HEK293 (cell line): ENCODE measurements at regions not wholly inside any gene's neighbourhood (a gene's known extent, or its start where the extent isn't known, plus 50 kb on each side); places are given as distances from the start of the nearest gene placed in this dataset.

Source experiments
- CTCF ChIA-PET: fragments of 350-600 bp; formaldehyde crosslinking; extraction: SDS; loops from one replicate; lab custom pipeline; 2021; ENCODE audit warnings: antibody characterized with exemption; lab: Yijun Ruan, JAX
- POLR2A ChIA-PET: fragments of 300-600 bp; formaldehyde crosslinking; extraction: SDS; loops from one replicate; lab custom pipeline; 2020; ENCODE audit warnings: antibody characterized with exemption, inconsistent platforms; lab: Yijun Ruan, JAX
- H3K27ac ChIP-seq: fragments of 200-500 bp; sonication (Bioruptor generic); 2 replicates; pipeline ENCODE4 v1.5.1; 2014; ENCODE audit warnings: low read depth, low read length, control low read depth, inconsistent platforms; ENCODE audit errors: extremely low read depth
- H3K36me3 ChIP-seq, 2 experiments: fragments of 200-500 bp in 1 of 2; sonication (Bioruptor generic) in 1 of 2; 1 replicate in 1 of 2; 2 replicates in 1 of 2; pipeline ENCODE4 v1.5.1; 2014 to 2017; ENCODE audit warnings: inconsistent platforms in 2 of 2, low read length in 2 of 2; ENCODE audit not compliant: control insufficient read depth in 2 of 2, insufficient read depth in 1 of 2
- H3K4me1 ChIP-seq: fragments of 200-500 bp; sonication (Bioruptor generic); 2 replicates; pipeline ENCODE4 v1.5.1; 2014; ENCODE audit warnings: mild to moderate bottlenecking, low read length, inconsistent platforms; ENCODE audit not compliant: control insufficient read depth, insufficient read depth
- H3K4me3 ChIP-seq: 2 replicates; pipeline ENCODE4 v1.5.1; 2011; ENCODE audit warnings: low read depth, mild to moderate bottlenecking, control low read depth, low read length, moderate library complexity
- H3K9me3 ChIP-seq: fragments of 200-500 bp; sonication (Bioruptor generic); 2 replicates; pipeline ENCODE4 v1.5.1; 2014; ENCODE audit warnings: low read depth, low read length, inconsistent platforms; ENCODE audit not compliant: control insufficient read depth, insufficient read depth
- GFI1B ChIP-seq: fragments of 450-650 bp; formaldehyde crosslinking; IDR thresholded peaks from 2 replicates; pipeline ENCODE4 v1.5.1; 2016; ENCODE audit warnings: missing biosample characterization, missing genetic modification characterization
- GLI4 ChIP-seq: fragments of 450-650 bp; formaldehyde crosslinking; IDR thresholded peaks from 2 replicates; pipeline ENCODE4 v1.5.1; 2016; ENCODE audit warnings: missing biosample characterization, missing genetic modification characterization
- HOXA7 ChIP-seq: sonication (generic); formaldehyde crosslinking; IDR thresholded peaks from 2 replicates; pipeline ENCODE4 v1.8.1; 2022; ENCODE audit warnings: missing genetic modification reagents, borderline replicate concordance
- MEIS1 ChIP-seq: sonication (generic); formaldehyde crosslinking; IDR thresholded peaks from 2 replicates; pipeline ENCODE4 v1.8.1; 2022; ENCODE audit warnings: missing genetic modification reagents, mild to moderate bottlenecking, borderline replicate concordance
- MYNN ChIP-seq: fragments of 450-650 bp; formaldehyde crosslinking; IDR thresholded peaks from 2 replicates; pipeline ENCODE4 v1.5.1; 2016; ENCODE audit warnings: missing biosample characterization, missing genetic modification characterization, borderline replicate concordance
- RBAK ChIP-seq: fragments of 450-650 bp; formaldehyde crosslinking; IDR thresholded peaks from 2 replicates; pipeline ENCODE4 v1.5.1; 2016; ENCODE audit warnings: missing biosample characterization, missing genetic modification characterization
- TSHZ1 ChIP-seq: fragments of 450-650 bp; formaldehyde crosslinking; IDR thresholded peaks from 2 replicates; pipeline ENCODE4 v1.5.1; 2016; ENCODE audit warnings: missing biosample characterization, missing genetic modification characterization, borderline replicate concordance
- YY2 ChIP-seq: fragments of 450-650 bp; formaldehyde crosslinking; IDR thresholded peaks from 2 replicates; pipeline ENCODE4 v1.5.1; 2016; ENCODE audit warnings: missing biosample characterization, missing genetic modification characterization
- ZEB2 ChIP-seq: fragments of 450-650 bp; formaldehyde crosslinking; IDR thresholded peaks from 2 replicates; pipeline ENCODE4 v1.5.1; 2016; ENCODE audit warnings: missing biosample characterization, missing genetic modification characterization
- ZNF140 ChIP-seq: fragments of 450-650 bp; formaldehyde crosslinking; IDR thresholded peaks from 2 replicates; pipeline ENCODE4 v1.5.1; 2016; ENCODE audit warnings: missing biosample characterization, missing genetic modification characterization
- ZNF18 ChIP-seq: fragments of 450-650 bp; formaldehyde crosslinking; IDR thresholded peaks from 2 replicates; pipeline ENCODE4 v1.5.1; 2016; ENCODE audit warnings: missing biosample characterization, missing genetic modification characterization
- ZNF211 ChIP-seq: fragments of 450-650 bp; formaldehyde crosslinking; IDR thresholded peaks from 2 replicates; pipeline ENCODE4 v1.5.1; 2016; ENCODE audit warnings: low read depth, missing biosample characterization, missing genetic modification characterization
- ZNF37A ChIP-seq: fragments of 450-650 bp; IDR thresholded peaks from 2 replicates; pipeline ENCODE4 v1.5.1; 2018; ENCODE audit warnings: missing biosample characterization, missing genetic modification characterization
- ZNF514 ChIP-seq: fragments of 450-650 bp; formaldehyde crosslinking; IDR thresholded peaks from 2 replicates; pipeline ENCODE4 v1.5.1; 2016; ENCODE audit warnings: missing biosample characterization, missing genetic modification characterization
- ZNF530 ChIP-seq: fragments of 450-650 bp; formaldehyde crosslinking; IDR thresholded peaks from 2 replicates; pipeline ENCODE4 v1.5.1; 2016; ENCODE audit warnings: low read depth, missing biosample characterization, missing genetic modification characterization
- ZNF548 ChIP-seq: fragments of 450-650 bp; formaldehyde crosslinking; IDR thresholded peaks from 2 replicates; pipeline ENCODE4 v1.5.1; 2016; ENCODE audit warnings: missing biosample characterization, missing genetic modification characterization
- ZNF701 ChIP-seq: fragments of 450-650 bp; formaldehyde crosslinking; IDR thresholded peaks from 2 replicates; pipeline ENCODE4 v1.5.1; 2016; ENCODE audit warnings: missing biosample characterization, missing genetic modification characterization
- ZNF704 ChIP-seq: fragments of 450-650 bp; formaldehyde crosslinking; IDR thresholded peaks from 2 replicates; pipeline ENCODE4 v1.5.1; 2016; ENCODE audit warnings: missing biosample characterization, missing genetic modification characterization
- ZNF837 ChIP-seq: fragments of 450-650 bp; formaldehyde crosslinking; IDR thresholded peaks from 2 replicates; pipeline ENCODE4 v1.5.1; 2016; ENCODE audit warnings: missing biosample characterization, missing genetic modification characterization
- TF ChIP-seq, protein P1 (sequence below): fragments of 450-650 bp; formaldehyde crosslinking; IDR thresholded peaks from 2 replicates; pipeline ENCODE4 v1.5.1; 2016; ENCODE audit warnings: missing biosample characterization, missing genetic modification characterization
- TF ChIP-seq, protein P2 (sequence below): fragments of 450-650 bp; formaldehyde crosslinking; IDR thresholded peaks from 2 replicates; pipeline ENCODE4 v1.5.1; 2016; ENCODE audit warnings: missing biosample characterization, missing genetic modification characterization
- TF ChIP-seq, protein P3 (sequence below): fragments of 450-650 bp; formaldehyde crosslinking; conservative IDR thresholded peaks from 2 replicates; pipeline ENCODE4 v1.5.1; 2016; ENCODE audit warnings: low read depth, missing biosample characterization, missing genetic modification characterization

DNA sequence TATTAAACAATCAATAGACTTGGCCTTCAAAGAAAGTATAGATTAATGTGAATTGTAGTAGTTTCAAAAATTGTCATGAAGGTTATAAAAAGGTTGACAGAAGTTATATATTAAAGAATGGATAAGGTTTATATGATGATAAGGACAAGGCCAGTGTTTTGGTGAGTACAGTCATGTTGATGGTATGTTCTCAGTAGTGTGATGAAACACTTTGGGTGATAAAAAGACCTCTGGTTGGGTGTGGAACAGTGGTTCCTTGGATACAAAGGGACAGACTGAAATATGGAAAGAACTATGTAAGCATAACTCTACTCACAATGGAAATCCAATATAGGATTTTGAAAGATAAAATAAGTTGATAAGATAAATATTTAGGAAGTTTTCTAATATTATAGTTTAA is 866.3 kb downstream of the ANKRD7 start (continued):
- no peak for TF ChIP-seq TSHZ1 (tag by site-specific recombination)
- TF ChIP-seq YY2, result no peak
- TF ChIP-seq HOXA7 (CRISPR knock-in tag), result no peak
- no peak for TF ChIP-seq ZNF837 (tag by site-specific recombination)
- TF ChIP-seq ZNF211 (tag by site-specific recombination), result no peak
- no peak for TF ChIP-seq RBAK
- TF ChIP-seq ZNF37A, result no peak

DNA sequence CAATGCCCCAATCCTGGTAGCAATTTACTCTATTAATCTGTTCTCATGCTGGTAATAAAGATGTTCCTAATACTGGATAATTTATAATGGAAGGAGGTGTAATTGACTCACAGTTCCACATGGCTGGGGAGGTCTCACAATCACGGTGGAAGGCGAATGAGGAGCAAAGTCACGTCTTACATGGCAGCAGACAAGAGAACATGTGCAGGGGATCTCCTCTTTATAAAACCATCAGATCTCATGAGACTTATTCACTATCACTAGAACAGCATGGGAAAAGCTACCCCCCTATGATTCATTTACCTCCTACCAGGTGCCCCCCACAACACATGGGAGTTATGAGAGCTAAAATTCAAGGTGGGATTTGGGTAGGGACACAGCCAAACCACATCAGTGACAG is 872.2 kb downstream of the ANKRD7 start:
- Histone ChIP-seq H3K4me3 (no peak overlapping the region), H3K36me3 (no peaks in the 10 kb centered on the region), H3K9me3 (no peaks in the 10 kb centered on the region), H3K4me1 (no peaks in the 10 kb centered on the region), H3K27ac (no peak overlapping the region)
- POLR2A ChIA-PET, result no interaction called here
- CTCF ChIA-PET, result no interaction called here
- TF ChIP-seq ZNF514 (no peak), ZNF140 (tag by site-specific recombination) (no peak), ZNF548 (no peak), GLI4 (tag by site-specific recombination) (no peak), ZNF530 (tag by site-specific recombination) (no peak), ZNF18 (no peak), ZNF704 (tag by site-specific recombination) (no peak), GFI1B (no peak), MEIS1 (CRISPR knock-in tag) (no peak), ZNF701 (tag by site-specific recombination) (no peak), ZEB2 (tag by site-specific recombination) (no peak), MYNN (tag by site-specific recombination) (no peak)
- TF ChIP-seq, protein P1, sequence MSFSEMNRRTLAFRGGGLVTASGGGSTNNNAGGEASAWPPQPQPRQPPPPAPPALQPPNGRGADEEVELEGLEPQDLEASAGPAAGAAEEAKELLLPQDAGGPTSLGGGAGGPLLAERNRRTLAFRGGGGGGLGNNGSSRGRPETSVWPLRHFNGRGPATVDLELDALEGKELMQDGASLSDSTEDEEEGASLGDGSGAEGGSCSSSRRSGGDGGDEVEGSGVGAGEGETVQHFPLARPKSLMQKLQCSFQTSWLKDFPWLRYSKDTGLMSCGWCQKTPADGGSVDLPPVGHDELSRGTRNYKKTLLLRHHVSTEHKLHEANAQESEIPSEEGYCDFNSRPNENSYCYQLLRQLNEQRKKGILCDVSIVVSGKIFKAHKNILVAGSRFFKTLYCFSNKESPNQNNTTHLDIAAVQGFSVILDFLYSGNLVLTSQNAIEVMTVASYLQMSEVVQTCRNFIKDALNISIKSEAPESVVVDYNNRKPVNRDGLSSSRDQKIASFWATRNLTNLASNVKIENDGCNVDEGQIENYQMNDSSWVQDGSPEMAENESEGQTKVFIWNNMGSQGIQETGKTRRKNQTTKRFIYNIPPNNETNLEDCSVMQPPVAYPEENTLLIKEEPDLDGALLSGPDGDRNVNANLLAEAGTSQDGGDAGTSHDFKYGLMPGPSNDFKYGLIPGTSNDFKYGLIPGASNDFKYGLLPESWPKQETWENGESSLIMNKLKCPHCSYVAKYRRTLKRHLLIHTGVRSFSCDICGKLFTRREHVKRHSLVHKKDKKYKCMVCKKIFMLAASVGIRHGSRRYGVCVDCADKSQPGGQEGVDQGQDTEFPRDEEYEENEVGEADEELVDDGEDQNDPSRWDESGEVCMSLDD (tag by site-specific recombination), result no peak
- TF ChIP-seq, protein P2, sequence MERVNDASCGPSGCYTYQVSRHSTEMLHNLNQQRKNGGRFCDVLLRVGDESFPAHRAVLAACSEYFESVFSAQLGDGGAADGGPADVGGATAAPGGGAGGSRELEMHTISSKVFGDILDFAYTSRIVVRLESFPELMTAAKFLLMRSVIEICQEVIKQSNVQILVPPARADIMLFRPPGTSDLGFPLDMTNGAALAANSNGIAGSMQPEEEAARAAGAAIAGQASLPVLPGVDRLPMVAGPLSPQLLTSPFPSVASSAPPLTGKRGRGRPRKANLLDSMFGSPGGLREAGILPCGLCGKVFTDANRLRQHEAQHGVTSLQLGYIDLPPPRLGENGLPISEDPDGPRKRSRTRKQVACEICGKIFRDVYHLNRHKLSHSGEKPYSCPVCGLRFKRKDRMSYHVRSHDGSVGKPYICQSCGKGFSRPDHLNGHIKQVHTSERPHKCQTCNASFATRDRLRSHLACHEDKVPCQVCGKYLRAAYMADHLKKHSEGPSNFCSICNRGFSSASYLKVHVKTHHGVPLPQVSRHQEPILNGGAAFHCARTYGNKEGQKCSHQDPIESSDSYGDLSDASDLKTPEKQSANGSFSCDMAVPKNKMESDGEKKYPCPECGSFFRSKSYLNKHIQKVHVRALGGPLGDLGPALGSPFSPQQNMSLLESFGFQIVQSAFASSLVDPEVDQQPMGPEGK (tag by site-specific recombination), result no peak
- TF ChIP-seq, protein P3, sequence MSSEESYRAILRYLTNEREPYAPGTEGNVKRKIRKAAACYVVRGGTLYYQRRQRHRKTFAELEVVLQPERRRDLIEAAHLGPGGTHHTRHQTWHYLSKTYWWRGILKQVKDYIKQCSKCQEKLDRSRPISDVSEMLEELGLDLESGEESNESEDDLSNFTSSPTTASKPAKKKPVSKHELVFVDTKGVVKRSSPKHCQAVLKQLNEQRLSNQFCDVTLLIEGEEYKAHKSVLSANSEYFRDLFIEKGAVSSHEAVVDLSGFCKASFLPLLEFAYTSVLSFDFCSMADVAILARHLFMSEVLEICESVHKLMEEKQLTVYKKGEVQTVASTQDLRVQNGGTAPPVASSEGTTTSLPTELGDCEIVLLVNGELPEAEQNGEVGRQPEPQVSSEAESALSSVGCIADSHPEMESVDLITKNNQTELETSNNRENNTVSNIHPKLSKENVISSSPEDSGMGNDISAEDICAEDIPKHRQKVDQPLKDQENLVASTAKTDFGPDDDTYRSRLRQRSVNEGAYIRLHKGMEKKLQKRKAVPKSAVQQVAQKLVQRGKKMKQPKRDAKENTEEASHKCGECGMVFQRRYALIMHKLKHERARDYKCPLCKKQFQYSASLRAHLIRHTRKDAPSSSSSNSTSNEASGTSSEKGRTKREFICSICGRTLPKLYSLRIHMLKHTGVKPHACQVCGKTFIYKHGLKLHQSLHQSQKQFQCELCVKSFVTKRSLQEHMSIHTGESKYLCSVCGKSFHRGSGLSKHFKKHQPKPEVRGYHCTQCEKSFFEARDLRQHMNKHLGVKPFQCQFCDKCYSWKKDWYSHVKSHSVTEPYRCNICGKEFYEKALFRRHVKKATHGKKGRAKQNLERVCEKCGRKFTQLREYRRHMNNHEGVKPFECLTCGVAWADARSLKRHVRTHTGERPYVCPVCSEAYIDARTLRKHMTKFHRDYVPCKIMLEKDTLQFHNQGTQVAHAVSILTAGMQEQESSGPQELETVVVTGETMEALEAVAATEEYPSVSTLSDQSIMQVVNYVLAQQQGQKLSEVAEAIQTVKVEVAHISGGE (tag by site-specific recombination), result no peak
- TF ChIP-seq, all 188 proteins: peak for 0
